ENCODE measurements at regions not wholly inside any gene's neighbourhood (a gene's known extent, or its start where the extent isn't known, plus 50 kb on each side); places are given as distances from the start of the nearest gene placed in this dataset.
"Not testable (repeated sequence)": the region's sequence is repeated elsewhere in the genome, so short reads cannot be mapped to it uniquely, and the experiment has no call there.

GRCh38 chr13:34381228-34381627, 560.8 kb upstream of the NBEA start:
- DNase-seq: no peak

DNA sequence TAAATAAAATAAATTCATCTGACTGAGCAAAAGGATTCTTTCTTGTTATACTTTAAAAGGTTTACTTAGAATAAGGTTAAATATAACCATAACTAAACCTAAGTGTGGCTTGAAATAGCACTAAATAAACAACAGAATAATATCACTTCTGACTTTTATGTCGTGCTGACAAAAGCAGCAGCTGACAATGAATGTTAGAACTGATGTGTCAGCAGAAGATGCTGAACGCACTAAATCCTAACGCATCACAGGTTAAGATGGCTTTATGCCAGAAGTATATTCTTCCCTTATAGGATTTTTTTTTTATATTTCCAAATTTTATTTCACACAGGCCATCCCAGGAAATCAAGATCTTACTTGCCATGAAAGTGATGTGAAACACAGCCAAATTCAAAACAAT, 558.3 kb upstream of the NBEA start:
- no peak for DNase-seq

DNA sequence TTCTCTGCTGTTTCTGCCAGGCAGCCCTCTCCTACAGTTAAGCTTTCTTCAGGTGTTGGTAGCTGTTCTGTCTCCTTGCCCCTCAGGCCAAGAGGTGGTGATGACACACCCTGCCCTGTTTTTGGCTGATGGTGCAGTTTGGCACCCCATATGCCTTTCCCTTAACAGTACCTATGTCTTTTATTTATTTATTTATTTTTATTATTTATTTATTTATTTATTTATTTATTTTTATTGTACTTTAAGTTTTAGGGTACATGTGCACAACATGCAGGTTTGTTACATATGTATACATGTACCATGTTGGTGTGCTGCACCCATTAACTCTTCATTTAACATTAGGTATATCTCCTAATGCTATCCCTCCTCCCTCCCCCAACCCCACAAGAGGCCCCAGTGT, 555.8 kb upstream of the NBEA start:
- not testable (repeated sequence) for DNase-seq

DNA sequence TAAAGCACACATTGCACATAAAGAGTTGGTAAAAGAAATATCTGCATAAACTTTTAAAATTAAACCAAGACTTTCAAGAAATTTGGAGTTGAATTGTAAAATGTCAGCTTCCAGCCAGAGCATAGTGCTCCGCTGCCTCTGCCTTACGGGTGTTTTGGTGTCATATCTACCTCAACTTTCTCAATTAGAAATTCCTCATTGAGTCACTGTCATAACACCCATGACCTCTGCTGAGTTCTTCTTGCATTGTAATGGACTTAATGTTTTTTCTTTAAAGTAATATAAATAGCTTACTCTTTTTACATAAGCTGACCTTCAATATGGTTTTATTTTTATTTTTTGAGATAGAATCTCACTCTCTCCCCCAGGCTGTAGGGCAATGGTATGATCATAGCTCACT, 551.0 kb upstream of the NBEA start:
- no peak for DNase-seq

DNA sequence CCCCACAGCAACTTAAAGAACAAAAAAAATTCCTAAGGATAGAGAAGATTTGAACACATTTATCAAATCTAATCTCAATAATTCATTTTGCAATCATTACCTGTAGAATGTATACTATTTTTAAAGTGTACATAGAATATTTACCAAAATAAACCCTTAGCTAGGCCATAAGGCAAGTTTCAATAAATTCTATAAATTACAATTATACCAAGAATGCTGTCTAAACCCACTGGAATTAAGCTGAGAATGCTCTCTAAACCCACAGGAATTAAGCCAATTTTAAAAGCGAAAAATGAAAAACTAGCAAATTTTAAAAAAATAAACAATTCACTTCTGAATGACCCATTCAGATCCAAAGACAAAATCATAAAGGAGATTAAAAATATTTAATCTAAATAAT, 540.4 kb upstream of the NBEA start:
- DNase-seq: no peak

DNA sequence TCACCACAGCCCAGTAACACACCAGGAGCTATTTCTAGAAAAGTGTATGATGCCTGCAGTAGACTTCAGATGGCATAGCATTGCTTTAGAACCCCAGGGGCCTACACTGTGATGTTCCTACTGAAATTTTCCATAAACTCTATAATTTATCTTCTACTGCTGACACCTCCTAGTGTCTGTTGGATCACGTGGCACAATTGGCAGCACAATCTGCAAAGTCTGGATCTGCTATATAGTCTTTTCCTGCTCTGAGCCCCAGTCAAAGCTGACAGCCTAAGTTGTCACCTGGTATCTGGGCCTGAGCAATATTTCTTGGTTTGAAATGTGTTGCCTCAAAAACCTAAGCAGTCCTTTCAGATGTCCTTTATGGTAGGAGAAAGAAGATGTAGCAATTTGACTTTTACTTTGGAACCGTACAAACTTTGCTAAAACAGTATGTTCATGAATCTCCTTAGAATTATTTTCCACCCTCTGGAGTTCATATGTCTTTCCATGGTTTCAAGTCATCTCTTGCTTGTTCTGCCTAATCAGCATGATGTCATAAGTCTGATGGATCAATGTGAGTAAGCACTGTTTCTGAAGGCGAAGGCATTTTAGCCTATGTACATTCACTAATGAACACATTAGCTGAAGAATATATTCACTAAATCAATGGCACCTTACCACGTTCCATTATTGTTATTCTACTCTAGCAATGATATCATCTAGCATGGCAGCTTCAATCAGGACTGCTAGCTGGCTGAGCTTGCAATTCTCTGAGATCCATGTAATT, 536.5 kb upstream of the NBEA start:
- no peak for DNase-seq

- no peak for DNase-seq
These were observed 533.4 kb upstream of the NBEA start for GRCh38 chr13:34408640-34409039.

DNA sequence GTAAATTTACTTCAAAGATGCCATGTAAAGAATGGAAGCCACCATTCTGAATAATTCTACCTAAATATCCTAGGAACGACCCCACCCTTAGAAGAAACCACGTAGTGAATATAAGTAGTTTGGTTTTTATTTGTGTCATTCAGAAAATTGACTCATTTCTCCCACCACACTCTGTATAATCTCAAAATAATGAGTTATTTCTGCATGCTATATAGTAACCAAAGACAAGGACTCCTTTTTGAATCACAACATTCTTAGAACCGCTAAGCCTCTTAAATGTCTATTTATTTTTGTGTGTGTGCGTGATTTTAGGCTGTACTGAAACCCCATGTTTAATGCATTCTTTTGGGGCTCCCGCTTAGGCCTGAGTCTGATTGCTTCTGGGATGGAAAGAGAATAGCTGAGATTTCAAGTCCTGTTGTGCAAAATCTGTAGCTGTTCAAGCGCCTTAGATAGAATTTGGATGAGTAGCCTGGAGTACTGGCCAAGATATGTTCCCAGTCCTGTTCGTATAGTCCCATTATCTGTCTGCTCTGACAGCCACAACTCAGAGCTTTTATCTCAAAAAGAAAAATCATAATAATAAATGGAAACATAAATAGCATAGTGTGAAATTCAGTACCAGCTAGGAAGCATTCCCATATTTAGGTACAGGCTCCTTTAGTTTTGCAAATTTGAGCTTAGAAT, 532.4 kb upstream of the NBEA start:
- no peak for DNase-seq

GRCh38 chr13:34410678-34411077, 531.4 kb upstream of the NBEA start:
- DNase-seq: no peak

DNA sequence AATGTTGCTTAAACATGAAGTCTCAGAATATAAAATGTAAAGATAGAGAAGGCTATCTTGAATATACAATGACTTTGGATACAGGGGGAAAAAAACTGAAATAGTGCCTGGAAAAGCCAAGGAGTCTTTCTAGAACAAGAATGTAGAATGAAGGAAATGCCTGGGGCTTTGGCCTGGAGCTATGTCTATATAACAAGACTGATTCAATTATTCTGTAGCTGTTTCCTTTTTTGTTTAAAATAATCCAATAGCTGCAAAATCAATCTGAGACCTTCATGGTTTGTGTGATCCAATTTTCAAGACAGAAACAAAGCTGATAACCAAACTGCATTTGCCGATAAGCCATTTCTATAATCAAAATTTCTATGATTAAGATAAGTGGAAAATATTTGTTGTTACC, 530.9 kb upstream of the NBEA start:
- no peak for DNase-seq

DNA sequence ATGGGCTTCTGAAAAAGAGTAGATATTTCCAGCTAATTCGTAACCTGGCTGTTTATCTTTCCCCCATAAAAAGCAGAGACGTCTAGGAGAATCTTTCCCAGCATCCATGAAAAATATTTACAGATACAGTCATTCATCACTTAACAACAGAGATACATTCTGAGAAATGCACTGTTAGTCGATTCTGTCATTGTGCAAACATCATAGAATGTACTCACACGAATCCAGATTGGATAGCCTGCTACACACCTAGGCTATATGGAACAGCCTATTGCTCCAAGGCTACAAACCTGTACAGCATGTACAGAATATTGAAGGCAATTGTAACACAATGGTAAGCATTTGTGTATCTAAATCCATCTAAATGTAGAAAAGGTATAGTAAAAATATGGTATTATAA, 530.2 kb upstream of the NBEA start:
- DNase-seq: no peak

DNA sequence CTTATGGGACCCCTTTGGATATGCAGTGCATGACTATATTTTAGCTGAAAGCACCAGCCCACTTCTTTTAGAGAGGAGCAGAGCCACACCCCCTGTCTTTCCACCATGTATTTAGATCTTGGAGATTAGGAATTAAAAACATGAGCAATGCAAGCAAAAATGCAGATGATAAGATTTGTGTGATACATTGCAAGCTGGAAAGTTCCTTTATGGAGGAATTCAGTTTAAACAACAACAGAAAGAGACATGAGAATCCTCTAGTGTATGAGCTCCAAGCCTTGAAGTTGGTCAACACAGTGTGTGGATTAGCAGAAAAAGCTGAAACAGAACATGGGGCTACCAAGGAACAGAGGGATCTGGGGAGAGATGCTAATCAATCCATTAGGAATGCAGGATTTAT, 529.8 kb upstream of the NBEA start:
- no peak for DNase-seq

GRCh38 chr13:34412817-34413375, 529.2 kb upstream of the NBEA start:
- DNase-seq: no peak

DNA sequence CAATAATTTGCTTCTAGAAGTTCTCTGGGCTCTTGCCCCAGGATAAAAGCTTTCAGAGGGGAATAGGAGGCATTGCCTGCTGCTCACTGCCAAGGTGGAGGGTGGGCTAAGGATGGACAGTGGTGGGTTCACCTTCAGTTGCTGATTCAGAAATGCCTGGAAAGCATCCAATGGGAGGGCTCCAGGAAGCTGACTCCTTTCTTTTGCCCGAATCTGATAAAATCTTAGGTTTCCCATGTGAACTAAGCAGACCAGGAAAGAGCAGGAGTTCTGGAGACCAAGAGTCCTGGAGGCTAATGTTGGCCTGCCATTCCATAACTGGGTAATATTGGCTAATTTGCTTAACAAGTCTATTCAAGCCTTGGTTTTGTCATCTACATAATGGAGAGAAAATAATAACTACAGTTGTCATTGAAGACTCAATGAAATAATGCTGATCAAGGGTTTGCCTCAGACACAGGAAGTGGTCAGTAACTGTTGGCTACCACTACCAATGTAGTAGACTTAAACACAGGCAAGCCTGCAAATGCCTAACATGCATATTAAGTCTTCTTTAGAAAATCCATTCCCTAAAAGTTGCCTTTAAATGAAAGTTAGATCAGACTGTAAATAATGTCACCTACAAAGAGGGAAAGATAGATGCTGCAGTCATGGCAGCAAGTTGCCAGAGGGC, 528.4 kb upstream of the NBEA start:
- no peak for DNase-seq

- DNase-seq: no peak
These were observed 527.5 kb upstream of the NBEA start for GRCh38 chr13:34414616-34415015.

DNA sequence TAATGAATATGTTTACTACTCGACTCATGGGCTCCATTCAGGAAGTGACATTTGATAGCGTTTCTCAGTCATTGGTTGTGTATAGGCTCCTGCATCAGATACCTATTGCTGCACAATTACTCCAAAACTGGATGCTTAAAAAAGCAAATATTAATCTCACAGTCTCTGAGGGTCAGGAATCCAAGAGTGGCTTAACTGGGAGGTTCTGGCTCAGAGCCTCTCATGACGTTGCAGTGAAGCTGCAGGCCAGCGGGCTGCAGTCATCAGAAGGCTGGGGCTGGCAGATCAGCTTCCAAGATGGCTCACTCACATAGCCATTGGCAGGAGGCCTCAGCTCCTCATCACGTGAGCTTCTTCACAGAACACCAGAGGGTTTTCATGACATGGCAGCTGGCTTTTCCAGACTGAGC, 525.1 kb upstream of the NBEA start:
- no peak for DNase-seq

DNA sequence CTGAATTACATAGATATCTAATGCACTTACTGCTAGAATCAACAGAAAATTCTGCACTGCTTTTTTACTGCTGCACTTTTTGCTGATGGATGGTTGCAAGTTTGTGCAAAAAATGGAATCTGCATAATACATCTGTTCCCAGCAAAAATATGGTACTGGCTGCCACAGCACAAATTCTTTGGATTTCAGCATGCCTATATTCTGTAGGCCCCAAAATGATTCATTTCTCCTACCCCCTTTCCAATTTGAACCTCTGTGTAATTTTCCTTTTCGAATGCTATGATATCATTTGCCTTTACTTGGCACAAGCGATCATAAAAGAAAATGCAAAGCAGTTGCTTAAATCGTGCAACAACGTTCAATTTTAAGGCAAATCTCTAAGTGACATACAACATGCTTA, 524.2 kb upstream of the NBEA start:
- no peak for DNase-seq

DNA sequence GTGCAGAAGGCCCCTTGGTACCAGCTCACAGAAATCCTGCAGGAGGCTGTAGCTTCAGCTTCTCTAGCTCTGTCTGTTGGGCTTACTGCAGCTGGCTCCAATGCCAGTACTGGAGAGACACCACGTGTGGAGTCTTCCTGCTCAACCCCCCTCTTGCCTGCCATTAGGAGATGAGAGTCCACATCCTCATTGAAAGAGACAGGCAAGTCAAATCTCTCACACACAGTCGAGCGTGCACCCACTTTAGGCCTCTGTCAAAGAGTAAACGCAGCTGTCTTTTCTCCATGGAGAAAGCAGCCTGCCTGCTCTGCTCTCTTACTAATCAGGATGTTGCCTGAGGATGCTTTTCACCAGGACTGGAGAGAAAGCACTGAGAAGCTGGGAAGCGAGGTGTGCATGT, 523.0 kb upstream of the NBEA start:
- no peak for DNase-seq

GRCh38 chr13:34419755-34420154, 522.3 kb upstream of the NBEA start:
- no peak for DNase-seq

- no peak for DNase-seq
These were observed 521.2 kb upstream of the NBEA start for GRCh38 chr13:34420702-34421346.

GRCh38 chr13:34421347-34421719, 520.7 kb upstream of the NBEA start:
- no peak for DNase-seq

- no peak for DNase-seq
These were observed 520.1 kb upstream of the NBEA start for GRCh38 chr13:34421858-34422475.

GRCh38 chr13:34422956-34423355, 519.1 kb upstream of the NBEA start:
- DNase-seq: no peak

Data from 8988T (cell line).